ENCODE measurements at regions not wholly inside any gene's neighbourhood (a gene's known extent, or its start where the extent isn't known, plus 50 kb on each side); places are given as distances from the start of the nearest gene placed in this dataset.

DNA sequence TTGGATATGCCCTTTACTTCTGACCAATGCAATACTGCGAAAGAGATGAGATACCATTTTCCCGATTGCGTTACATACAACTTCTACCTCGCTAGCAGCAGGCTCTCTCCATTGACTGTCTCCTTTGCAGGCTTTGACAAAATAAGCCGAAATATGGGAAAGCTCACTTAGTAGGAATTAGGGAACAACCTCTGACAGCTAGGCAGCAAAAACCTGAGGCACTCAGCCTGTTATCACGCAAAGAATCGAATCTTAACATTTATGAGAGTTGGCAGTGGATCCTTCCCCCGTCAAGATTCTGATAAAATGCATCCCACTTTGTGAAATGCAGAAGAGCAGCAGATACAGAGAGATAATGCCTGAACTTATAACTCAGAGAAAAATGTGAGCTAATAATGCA is 1379.5 kb upstream of the PCDH9 start:
- Histone ChIP-seq H3K4me3 (ENCODE audit: low read length) (no peak overlapping the region), H3K4me1 (ENCODE audit: low read length) (no peaks in the 10 kb centered on the region), H3K4me2 (ENCODE audit: low read depth, low read length) (no peak overlapping the region), H2AFZ (ENCODE audit: low read length) (no peak overlapping the region), H3K27ac (ENCODE audit: low read length) (no peak overlapping the region), H3F3A (ENCODE audit: insufficient read depth, low read length) (no peaks in the 10 kb centered on the region), H3K36me3 (replicated peaks; ENCODE audit: insufficient read depth, low read length) (no peaks in the 10 kb centered on the region), H3K9ac (ENCODE audit: low read length) (no peak overlapping the region), H3K9me2 (replicated peaks; ENCODE audit: insufficient read depth, low read length) (no peaks in the 10 kb centered on the region), H4K20me1 (ENCODE audit: insufficient read depth, low read length) (no peaks in the 10 kb centered on the region), H3K9me3 (replicated peaks; ENCODE audit: insufficient read depth, low read length) (no peaks in the 10 kb centered on the region), H3K27me3 (replicated peaks; ENCODE audit: insufficient read depth, low read length) (no peaks in the 10 kb centered on the region), H3K79me2 (ENCODE audit: low read length) (no peaks in the 10 kb centered on the region)
- no peak for DNase-seq
- TF ChIP-seq EZH2 (optimal IDR thresholded peaks at IDR 0.05; ENCODE audit: low read depth, low read length) = no peak
- TF ChIP-seq EZH2phosphoT487 (IDR thresholded peaks at IDR 0.05; ENCODE audit: low read length) = no peak
- TF ChIP-seq, protein P1, sequence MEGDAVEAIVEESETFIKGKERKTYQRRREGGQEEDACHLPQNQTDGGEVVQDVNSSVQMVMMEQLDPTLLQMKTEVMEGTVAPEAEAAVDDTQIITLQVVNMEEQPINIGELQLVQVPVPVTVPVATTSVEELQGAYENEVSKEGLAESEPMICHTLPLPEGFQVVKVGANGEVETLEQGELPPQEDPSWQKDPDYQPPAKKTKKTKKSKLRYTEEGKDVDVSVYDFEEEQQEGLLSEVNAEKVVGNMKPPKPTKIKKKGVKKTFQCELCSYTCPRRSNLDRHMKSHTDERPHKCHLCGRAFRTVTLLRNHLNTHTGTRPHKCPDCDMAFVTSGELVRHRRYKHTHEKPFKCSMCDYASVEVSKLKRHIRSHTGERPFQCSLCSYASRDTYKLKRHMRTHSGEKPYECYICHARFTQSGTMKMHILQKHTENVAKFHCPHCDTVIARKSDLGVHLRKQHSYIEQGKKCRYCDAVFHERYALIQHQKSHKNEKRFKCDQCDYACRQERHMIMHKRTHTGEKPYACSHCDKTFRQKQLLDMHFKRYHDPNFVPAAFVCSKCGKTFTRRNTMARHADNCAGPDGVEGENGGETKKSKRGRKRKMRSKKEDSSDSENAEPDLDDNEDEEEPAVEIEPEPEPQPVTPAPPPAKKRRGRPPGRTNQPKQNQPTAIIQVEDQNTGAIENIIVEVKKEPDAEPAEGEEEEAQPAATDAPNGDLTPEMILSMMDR (IDR thresholded peaks at IDR 0.05; ENCODE audit: low read length) = no peak

DNA sequence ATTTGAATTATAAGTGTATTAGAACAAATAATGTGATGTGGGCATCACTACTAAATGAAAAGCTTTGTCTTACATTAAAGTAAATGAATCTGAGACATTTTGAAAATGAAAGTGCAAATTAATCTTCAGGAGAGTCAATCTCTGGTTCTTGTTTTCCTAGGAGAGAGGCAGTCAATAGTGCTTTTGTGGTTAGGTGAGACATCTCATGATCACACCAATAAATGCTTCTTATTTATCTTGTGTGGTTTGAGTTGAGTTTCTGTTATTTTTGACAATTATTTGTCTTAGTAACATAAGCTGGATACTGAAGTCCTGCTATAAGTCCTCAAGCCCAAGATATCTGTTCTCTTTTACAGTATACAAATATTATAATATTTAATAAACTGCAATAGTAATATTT is 1378.0 kb upstream of the PCDH9 start:
- H3K4me2 ChIP-seq (ENCODE audit: low read depth, low read length) = no peak overlapping the region
- no peak overlapping the region for H3K27ac ChIP-seq (ENCODE audit: low read length)
- H3K79me2 ChIP-seq (ENCODE audit: low read length) = no peaks in the 10 kb centered on the region
- peak; percentile 10 for DNase-seq
- H3K9me3 ChIP-seq (replicated peaks; ENCODE audit: insufficient read depth, low read length) = no peaks in the 10 kb centered on the region
- no peaks in the 10 kb centered on the region for H3F3A ChIP-seq (ENCODE audit: insufficient read depth, low read length)
- no peaks in the 10 kb centered on the region for H3K36me3 ChIP-seq (replicated peaks; ENCODE audit: insufficient read depth, low read length)
- H3K4me1 ChIP-seq (ENCODE audit: low read length) = no peaks in the 10 kb centered on the region
- TF ChIP-seq EZH2phosphoT487 (IDR thresholded peaks at IDR 0.05; ENCODE audit: low read length) (no peak), EZH2 (optimal IDR thresholded peaks at IDR 0.05; ENCODE audit: low read depth, low read length) (no peak)
- TF ChIP-seq, protein P1 (IDR thresholded peaks at IDR 0.05; ENCODE audit: low read length) = no peak
- H3K9me2 ChIP-seq (replicated peaks; ENCODE audit: insufficient read depth, low read length) = no peaks in the 10 kb centered on the region
- H3K27me3 ChIP-seq (replicated peaks; ENCODE audit: insufficient read depth, low read length) = no peaks in the 10 kb centered on the region
- H2AFZ ChIP-seq (ENCODE audit: low read length) = no peak overlapping the region
- no peak overlapping the region for H3K9ac ChIP-seq (ENCODE audit: low read length)
- H4K20me1 ChIP-seq (ENCODE audit: insufficient read depth, low read length) = no peaks in the 10 kb centered on the region
- H3K4me3 ChIP-seq (ENCODE audit: low read length) = no peak overlapping the region

DNA sequence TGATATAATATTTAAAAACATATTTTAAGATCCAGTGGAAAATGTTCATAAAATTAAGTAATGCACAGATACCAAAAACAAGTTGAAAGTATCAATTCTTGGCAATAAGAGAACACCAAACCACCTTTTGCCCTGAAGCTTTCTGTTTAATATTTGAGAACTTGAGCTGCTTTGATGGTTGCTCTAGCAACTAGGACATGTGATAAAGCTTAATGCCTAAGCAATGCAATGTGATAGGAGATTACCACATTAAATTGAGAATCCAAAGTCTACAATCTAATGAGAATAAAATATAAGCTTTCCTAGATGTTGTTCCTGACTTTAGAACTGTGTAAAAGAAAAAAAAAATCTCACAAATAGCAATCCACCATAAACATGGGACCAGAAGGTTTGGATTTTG is 1367.5 kb upstream of the PCDH9 start:
- Histone ChIP-seq H3K27ac (ENCODE audit: low read length) (no peak overlapping the region), H3K4me1 (ENCODE audit: low read length) (no peaks in the 10 kb centered on the region), H3F3A (ENCODE audit: insufficient read depth, low read length) (no peaks in the 10 kb centered on the region), H2AFZ (ENCODE audit: low read length) (no peak overlapping the region), H3K4me2 (ENCODE audit: low read depth, low read length) (no peak overlapping the region), H3K36me3 (replicated peaks; ENCODE audit: insufficient read depth, low read length) (no peaks in the 10 kb centered on the region), H3K9ac (ENCODE audit: low read length) (no peak overlapping the region), H3K4me3 (ENCODE audit: low read length) (no peak overlapping the region), H3K9me3 (replicated peaks; ENCODE audit: insufficient read depth, low read length) (no peaks in the 10 kb centered on the region), H3K9me2 (replicated peaks; ENCODE audit: insufficient read depth, low read length) (no peaks in the 10 kb centered on the region), H4K20me1 (ENCODE audit: insufficient read depth, low read length) (no peaks in the 10 kb centered on the region), H3K27me3 (replicated peaks; ENCODE audit: insufficient read depth, low read length) (no peaks in the 10 kb centered on the region), H3K79me2 (ENCODE audit: low read length) (no peaks in the 10 kb centered on the region)
- no peak for DNase-seq
- TF ChIP-seq EZH2 (optimal IDR thresholded peaks at IDR 0.05; ENCODE audit: low read depth, low read length) (no peak), EZH2phosphoT487 (IDR thresholded peaks at IDR 0.05; ENCODE audit: low read length) (no peak)
- TF ChIP-seq, protein P1 (IDR thresholded peaks at IDR 0.05; ENCODE audit: low read length) = no peak
